Smooth muscle cell of the brain vasculature (primary cell): ENCODE measurements at regions not wholly inside any gene's neighbourhood (a gene's known extent, or its start where the extent isn't known, plus 50 kb on each side); places are given as distances from the start of the nearest gene placed in this dataset.
"Not testable (repeated sequence)": the region's sequence is repeated elsewhere in the genome, so short reads cannot be mapped to it uniquely, and the experiment has no call there.

Experiments
- DNase-seq: peaks from one replicate; pipeline ENCODE4 v3.0.0-alpha.2; 2012; ENCODE audit warnings: low read depth, low spot score

DNA sequence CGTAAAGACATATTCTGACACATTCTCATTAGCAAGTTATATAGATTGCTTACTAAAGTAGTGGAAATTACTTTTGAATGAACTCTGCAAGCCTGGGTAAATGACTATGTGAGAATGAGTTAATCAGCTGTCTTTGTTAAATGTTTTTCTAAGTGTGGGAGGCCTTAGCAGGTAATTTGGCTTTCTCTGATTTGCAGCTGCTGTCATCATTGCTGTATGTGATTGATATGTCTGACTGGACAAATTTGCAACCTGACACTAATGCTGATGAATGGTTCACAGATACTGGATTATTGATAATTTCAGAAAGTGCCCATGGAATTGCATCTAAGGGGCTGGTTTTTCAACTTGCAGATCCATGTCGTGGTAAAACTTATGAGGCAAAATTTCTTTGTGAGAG, 372.2 kb upstream of the SGO1 start:
- DNase-seq: no peak

DNA sequence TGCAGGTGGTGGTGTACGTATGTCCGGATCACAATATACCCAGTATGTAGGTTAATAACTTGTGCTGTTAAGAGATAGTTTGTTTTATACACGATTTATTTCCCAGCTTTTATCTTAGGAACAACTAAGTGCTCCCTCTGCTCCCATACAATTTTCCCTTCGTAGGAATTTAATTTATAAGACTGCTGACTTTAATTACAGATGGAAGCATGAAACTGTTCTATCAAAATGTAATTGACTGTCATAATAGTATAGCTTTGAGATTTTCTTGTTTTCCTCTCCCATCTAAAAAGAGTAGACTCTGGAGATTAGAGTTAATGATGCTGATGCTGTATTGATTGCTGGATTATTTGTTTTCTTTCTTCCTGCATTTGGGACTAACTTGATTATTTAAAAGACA, 370.7 kb upstream of the SGO1 start:
- DNase-seq: no peak

DNA sequence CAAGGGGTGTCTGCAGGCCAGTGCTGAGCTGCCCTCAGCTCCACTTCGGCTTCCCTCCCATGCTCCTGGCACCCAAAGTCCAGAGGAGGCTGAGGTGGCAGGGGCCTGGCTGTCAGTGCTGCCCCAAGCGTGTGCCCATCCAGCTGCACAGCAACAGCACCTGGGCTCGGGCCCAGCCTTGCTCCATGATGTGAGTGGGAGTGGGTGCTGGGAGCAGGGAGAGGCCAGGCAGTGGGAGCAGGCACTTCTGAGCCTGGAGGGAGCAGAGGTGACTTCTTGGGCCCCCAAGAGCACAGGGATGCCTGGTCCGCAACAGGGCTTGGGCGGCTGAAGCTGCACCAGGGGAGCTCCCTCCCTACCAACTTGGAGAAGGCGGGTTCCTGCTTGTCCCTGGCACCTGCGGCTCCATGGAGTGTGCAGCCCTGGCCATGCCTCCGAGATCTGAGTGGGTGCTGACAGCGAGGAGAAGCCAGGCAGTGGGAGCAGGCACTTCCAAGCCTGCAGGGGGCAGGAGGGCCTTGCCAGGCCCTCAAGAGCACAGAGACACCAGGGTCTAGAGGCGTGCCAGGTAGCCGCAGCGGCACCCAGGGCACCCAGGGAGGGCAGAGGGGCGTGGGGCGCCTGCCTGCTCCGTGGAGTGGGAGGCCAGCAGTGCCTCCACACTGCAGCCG, 366.7 kb upstream of the SGO1 start:
- no peak for DNase-seq

DNA sequence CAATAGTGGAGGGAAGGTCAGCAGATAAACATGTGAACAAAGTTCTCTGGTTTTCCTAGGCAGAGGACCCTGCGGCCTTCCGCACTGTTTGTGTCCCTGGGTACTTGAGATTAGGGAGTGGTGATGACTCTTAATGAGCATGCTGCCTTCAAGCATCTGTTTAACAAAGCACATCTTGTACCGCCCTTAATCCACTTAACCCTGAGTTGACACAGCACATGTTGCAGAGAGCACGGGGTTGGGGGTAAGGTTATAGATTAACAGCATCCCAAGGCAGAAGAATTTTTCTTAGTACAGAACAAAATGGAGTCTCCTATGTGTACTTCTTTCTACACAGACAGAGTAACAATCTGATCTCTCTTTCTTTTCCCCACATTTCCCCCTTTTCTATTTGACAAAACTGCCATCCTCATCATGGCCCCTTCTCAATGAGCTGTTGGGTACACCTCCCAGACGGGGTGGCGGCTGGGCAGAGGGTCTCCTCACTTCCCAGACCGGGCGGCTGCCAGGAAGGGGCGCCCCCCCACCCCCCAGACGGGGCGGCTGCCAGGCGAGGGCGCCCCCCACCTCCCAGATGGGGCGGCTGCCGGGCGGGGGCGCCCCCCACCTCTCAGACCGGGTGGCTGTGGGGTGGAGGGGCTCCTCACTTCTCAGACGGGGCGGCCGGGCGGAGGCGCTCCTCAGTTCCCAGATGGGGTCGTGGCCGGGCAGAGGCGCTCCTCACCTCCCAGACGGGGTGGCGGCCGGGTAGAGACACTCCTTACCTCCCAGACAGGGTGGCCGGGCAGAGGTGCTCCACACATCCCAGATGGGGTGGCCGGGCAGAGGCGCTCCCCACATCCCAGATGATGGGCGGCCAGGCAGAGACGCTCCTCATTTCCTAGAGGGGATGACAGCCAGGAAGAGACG, 361.6 kb upstream of the SGO1 start:
- not testable (repeated sequence) for DNase-seq

DNA sequence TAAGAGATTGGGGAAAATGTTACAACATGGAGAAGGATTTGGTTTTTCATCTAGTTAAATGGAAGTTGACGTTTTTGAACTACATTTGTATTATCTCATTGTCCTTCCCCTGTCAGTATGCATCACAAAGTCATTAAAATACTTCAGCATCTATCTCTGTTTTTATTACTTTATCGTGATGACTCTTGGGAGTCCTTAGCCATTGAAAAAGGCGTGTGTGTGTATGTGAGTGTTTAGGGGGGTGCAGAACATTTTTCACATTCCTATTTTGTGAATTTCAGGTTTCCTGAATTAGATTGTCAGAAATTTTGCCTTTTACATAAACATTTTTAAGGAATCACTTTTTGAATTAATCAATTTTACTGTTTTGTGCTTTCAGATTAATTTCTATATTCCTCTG, 360.6 kb upstream of the SGO1 start:
- no peak for DNase-seq

DNA sequence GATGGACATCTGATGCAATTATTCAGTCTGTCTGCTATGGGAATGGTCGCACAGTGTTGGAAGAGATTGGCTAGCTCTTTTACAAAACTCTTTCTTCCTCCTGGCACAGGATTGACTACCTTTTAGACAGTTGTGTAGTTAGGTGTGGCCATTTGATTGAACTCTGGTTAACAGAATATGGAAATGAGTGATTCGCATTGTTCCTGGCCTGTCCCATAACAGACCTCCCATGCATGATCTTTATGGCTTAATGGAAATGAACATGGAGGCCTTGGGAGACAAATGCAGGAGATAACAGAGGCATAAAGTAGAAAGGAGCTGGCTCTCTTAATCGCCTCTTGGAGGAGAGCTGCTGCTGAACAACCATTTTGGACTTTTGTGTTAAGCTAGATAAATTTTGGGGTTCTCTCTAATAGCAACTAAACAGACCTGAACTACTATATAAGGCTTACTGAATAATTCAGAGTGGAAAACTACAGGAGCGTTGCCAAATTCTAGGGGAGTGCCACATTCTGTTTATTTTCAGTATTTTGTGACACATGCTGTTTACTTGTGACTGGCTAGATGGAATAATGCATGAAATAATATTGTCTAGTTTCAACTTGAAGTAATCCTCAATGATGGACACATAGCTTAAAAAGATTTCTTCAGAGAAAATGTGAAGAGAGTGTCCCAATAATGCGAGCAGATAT, 357.7 kb upstream of the SGO1 start:
- no peak for DNase-seq

DNA sequence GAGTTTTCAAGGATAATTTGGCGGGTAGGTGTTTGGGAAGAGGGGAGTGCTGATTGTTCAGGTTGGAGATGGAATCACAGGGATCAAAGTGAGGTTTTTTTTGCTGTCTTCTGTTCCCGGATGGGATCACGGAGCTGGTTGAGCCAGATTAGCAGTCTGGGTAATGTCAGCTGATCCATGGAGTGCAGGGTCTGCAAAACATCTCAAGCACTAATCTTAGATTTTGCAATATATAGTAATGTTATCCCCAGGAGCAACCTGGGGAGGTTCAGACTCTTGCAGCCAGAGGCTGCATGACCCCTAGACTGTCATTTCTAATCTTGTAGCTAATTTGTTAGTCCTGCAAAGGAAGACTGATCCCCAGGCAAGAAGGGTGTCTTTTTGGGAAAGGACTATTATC, 354.1 kb upstream of the SGO1 start:
- no peak for DNase-seq

DNA sequence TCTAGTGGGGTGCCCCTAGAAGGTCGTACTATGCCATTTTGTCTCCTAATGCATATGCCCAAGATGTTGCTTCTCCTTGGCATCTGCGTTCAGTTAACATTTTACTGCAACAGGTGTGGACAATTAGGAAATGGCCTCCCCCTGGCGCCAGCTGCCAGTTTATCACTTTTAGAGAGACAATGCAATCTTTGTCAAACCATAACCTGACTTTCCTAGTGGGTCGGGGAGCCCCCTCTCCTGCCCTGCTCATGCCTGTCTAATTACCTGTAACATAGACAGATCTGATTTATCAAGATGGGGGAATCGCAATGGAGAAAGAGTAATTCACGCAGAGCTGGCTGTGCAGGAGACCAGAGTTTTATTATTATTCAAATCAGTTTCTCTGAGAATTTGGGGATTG, 353.7 kb upstream of the SGO1 start:
- no peak for DNase-seq

DNA sequence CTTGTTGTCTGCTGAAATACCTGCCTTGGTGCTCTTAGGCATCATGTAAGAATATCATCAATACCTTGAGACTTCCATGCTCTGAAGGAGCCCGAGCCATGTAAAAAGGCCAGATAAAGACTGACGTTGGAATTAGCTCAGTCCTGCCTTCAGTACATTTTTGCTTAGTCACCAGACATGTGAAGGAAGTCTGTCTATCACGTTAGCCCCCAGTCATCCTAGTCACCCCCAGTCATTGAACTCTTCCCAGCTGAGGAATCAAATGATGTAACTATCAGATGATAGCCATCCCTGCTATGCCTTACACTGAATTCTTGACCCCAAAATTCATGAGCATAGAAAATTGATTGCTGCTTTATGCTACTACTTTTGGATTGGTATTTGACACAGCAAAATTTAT, 351.2 kb upstream of the SGO1 start:
- DNase-seq: no peak

DNA sequence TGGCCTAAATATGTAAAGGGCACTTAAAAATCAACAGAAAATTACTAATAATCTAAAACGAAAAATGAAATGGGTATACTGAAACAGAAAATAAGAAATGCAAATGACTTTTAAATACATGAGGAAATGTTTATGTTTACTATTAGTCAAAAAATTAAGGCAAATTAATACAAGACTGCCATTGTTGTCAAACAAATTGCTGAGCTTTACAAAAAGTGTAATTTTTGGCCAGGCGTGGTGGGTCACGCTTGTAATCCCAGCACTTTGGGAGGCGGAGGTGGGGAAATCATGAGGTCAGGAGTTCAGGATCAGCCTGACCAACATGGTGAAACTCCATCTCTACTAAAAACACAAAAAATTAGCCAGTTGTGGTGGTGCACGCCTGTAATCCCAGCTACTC, 343.9 kb upstream of the SGO1 start:
- no peak for DNase-seq

DNA sequence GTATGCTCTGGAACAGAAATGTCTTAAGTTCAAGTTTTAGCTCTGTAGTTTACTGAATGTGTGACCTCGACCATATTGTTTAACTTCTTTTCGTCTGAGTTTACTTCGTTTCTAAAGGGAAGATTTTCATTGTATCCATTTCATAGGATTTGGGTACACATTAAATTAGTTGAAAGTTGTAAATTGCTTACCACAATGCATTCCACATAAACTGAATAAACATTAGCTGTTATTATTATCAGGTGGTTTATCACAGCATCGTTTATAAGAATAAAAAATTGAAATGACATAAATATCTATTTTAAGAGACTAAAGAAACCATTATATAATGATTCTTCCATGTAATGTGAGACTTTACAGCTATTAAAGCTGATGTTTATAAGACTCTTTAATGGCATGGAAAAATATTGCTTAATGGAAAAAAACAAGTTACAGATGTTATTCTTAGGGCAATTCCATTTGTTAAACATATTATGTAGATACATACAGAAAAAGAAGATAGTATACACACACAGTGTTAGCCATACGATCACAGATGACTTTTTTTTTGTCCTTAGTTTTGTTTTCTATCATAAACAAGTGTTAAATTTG, 342.3 kb upstream of the SGO1 start:
- no peak for DNase-seq

DNA sequence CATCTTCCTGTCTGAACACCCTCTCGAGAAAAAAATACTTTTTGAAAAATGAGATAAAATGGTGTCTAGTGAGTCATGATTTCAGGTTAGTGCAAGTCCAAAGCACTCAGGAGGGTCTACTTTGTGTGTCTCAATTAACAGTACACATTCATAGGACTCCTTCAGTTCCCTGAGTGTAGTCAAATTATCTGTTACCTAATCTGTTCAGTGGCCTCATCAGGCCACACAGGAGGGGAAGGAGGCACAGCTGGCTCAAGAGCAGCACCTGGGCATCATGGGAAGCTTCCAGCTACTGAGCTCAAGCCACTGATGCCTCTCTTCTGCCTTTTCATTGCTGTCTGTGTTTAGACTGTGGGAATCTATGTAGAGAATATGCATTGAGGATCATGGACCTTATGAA, 341.4 kb upstream of the SGO1 start:
- DNase-seq: no peak

DNA sequence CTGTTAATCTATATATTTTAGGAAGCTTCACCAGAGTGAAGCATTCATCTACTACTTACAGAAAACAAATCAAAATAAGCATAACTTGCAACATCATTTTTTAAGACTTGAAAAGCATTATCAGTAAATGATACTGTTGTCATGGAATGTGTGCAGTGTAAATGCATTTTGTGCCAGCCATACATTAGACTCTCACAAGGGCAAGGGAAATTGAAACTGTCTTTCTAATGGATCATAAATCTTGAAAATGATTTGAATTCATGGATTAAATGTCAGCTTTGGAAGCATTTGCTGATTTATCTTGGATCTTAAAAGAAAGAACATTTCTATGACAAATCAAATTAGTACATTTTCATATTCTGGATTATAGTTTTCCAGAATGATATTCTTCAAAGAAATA, 338.3 kb upstream of the SGO1 start:
- DNase-seq: no peak

DNA sequence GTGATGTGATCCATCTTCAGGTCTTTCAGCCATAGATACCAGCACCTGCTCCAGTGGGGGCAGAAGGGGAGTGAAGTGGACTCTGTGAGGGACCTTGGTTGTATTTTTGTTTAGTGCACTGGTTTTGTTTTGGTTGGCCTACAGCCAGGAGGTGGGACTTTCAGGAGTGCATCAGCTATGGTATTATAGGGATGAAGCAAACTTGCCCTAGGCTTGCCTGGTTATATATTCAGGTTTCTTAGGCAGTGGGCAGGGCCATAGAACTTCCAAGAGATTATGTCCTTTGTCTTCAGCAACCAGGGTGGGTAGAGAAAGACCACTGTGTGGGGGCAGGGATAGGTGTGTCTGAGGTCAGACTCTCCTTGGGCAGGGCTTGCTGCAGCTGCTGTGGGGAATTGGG, 337.3 kb upstream of the SGO1 start:
- DNase-seq: no peak

DNA sequence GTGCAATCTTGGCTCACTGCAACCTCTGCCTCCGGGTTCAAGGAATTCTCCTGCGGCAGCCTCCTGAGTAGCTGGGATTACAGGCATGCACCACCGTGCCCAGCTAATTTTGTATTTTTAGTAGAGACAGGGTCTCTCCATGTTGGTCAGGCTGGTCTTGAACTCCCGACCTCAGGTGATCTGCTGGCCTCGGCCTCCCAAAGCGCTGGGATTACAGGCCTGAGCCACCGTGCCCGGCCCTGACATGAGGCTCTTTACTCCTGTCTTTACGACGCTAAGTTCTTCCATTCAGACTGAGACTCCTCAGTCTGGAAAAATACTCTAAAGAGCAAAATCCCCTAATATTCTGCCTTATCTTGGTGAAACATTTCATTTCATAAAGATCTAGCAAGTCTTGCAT, 331.3 kb upstream of the SGO1 start:
- DNase-seq: not testable (repeated sequence)

DNA sequence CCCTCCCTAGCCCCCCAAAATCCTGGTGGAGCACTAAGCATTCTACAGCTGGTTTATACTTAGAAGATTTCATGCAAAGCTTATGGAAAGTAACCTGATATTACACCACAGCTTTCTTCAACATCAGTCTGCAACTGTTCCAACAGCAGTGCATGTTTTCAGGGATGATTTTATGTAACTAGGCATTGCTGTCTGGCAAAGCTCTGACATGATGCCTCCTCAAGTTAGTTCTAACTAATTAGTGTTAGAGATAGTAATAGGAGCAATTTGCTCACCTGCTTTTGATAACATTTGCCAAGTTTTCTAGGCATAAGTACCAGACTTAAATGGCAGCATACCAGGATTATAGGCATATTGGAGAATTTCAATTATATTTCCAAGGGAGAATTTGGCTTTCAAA, 330.3 kb upstream of the SGO1 start:
- no peak for DNase-seq

DNA sequence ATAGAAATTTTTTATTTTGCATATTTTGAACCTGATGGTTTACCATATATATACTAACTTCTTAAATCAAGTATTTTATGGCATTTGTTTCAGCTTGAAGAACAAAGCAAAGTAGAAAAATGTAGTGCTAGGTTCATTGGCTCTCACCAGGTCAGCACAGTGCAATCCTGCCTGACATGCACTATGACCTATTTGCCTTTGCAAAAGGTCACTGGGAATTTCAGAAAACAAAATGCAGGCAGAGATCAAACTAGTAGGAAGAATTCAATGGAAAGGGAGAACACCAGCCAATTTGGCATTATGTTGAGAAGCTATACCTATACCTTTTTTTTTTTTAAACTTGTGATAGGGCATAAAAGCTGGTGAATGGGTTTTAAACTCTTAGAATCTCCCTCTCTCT, 329.8 kb upstream of the SGO1 start:
- DNase-seq: no peak

DNA sequence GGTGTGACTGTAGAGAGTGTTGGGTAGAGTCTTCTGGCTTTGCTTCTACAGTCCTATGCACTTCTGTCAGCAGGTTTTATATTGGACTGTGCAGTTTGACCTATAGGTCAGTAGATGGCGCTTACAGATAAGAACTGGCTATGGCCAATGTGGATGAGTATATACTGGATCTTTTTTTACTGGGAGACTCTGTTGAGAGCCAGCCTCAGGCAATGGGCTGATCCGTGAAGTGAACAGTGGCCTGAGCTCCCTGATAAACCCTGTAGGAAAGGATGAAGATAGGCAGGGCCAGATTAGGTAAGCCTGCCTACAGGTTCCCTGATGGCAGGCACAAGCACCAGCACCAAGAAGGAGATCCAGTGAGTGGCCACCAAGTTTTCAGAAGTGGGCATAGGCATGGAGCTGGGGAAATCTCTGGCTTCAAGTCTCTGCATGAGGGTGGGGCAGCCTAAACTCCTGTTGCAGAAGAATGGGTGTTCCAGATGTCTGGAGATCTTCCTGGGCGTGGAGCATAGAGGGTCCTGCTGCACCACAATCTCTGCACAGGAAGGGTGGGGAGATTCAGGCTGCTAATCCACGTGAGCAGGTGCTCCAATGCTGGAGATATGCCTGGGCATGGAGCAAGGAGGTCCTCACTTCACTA, 326.0 kb upstream of the SGO1 start:
- DNase-seq: peak; percentile 9

DNA sequence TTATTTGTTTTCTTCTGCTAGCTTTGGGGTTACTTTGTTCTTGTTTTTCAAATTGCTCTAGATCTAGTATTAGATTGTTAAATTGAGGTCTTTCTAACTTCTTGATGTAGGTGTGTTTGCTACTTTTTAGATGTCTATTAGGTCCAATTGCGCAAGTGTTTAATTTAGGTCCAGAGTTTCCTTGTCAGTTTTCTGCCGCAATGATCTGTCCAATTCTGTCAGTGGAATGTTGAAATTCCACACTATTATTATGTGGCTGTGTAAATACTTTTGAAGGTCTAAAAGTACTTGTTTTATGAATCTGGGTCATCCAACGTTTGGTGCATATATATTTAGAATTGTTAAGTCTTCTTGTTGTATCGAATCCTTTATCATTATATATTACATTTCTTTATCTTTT, 324.4 kb upstream of the SGO1 start:
- DNase-seq: no peak

DNA sequence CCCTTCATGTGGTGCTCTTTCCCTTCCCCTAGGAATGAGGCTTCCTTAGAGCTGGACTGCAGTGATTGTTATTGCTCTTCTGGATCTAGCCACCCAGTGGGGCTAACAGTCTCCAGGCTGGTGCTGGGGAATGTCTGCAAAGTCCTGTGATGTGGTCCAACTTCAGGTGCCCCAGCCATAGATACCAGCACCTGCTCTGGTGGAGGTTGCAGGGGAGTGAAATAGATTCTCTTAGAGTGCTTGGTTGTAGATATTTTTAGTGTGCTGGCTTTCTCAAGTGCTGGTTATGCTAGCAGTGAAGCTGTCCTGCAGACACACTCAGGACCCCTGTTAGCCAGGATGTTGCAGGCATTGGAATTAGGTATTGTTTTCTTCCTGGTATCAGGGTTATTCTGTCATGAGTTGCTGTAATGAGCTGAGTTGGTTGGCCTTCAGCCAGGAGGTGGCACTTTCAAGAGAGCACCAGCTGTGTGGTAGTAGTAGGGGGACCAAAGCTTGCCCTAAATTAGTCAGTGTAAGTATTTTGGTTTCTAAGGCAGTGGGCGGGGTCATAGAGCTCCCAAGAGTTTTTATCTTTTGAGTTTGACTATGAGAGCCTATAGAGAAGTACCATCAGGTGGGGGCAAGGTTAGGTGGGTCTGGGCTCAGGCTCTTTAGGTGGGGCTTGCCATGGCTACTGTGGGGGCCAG, 317.5 kb upstream of the SGO1 start:
- no peak for DNase-seq

DNA sequence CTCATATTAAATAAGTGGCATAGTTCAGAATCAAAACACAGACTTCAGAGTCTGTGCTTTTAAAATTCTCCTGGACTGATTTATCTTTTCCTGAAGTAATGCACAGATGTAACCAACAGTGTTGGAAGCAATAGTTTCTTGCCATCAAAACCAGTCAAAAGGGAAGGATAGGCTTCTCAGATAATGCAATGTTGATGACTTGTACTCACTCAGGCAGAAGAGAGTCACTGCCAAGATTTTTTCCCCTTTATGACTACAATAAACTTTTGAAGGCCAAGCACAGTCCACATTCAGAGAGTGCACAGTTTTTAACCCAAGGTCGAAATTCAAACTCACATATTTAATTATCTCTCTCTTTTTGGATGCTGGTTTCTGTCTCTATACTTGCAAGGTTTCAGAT, 305.0 kb upstream of the SGO1 start:
- no peak for DNase-seq
